T-helper 1 cell treated with Interleukin-12 subunit alpha and Interleukin-12 subunit beta and Interleukin-4 antibody, amounts not matched to agents 30 μg/mL and 1 μg/mL, for 36 hours (primary cell): ENCODE measurements at regions not wholly inside any gene's neighbourhood (a gene's known extent, or its start where the extent isn't known, plus 50 kb on each side); places are given as distances from the start of the nearest gene placed in this dataset.

Experiments used
- H3K27ac Mint-ChIP-seq: one replicate; pipeline ENCODE4 v1.8.0; 2021; ENCODE audit warnings: mild to moderate bottlenecking, mixed read lengths
- H3K27me3 Mint-ChIP-seq: one replicate; pipeline ENCODE4 v1.8.0; 2021; ENCODE audit warnings: low read depth, mixed read lengths
- H3K36me3 Mint-ChIP-seq: one replicate; pipeline ENCODE4 v1.8.0; 2021; ENCODE audit warnings: low read depth, mixed read lengths
- H3K4me1 Mint-ChIP-seq: one replicate; pipeline ENCODE4 v1.8.0; 2021; ENCODE audit warnings: low read depth, mixed read lengths
- H3K4me3 Mint-ChIP-seq: one replicate; pipeline ENCODE4 v1.8.0; 2021; ENCODE audit warnings: mild to moderate bottlenecking, moderate library complexity, mixed read lengths
- H3K9me3 Mint-ChIP-seq: one replicate; pipeline ENCODE4 v1.8.0; 2021; ENCODE audit warnings: mixed read lengths

DNA sequence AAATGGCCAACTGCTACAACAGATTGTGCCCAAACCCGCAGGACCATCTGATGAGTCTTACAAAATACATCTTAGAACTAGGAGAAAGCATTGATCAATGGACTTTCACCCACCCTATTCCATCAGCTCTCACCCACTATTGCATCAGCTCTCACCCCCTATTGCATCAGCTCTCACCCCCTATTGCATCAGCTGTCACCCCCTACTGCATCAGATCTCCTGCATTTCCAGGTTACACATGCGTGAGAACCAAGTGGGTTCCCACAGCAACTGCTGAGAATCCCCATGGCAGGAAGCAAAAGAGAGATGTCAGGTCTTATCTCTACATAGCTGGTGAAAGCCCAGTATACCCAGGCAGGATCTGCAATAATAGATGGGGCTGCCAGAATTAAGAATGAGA, 533.5 kb downstream of the LTN1 start:
- no peaks in the 10 kb centered on the region for H3K36me3 Mint-ChIP-seq
- H3K27ac Mint-ChIP-seq = no peak overlapping the region
- no peaks in the 10 kb centered on the region for H3K9me3 Mint-ChIP-seq
- no peak overlapping the region for H3K4me3 Mint-ChIP-seq
- no peaks in the 10 kb centered on the region for H3K4me1 Mint-ChIP-seq
- no peaks in the 10 kb centered on the region for H3K27me3 Mint-ChIP-seq

DNA sequence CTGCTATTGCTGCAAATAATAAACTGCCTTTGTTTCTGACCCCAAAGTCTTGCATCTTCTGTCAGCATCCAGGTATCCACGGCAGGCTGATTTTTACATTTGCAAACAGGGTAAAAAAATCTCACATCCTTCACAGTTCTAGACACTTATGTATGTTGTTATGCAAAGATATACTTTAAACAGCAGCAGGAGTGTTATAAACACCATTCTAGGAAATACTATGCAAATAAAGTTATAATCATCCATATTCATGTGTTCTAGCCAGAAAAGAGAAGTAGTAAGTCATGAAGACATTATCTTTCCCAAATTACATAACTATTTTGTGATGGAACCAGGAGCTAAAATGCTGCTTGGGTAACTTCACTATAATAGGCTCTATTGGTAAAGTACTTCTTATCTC, 534.2 kb downstream of the LTN1 start:
- H3K4me1 Mint-ChIP-seq = no peaks in the 10 kb centered on the region
- no peaks in the 10 kb centered on the region for H3K9me3 Mint-ChIP-seq
- H3K27ac Mint-ChIP-seq = no peak overlapping the region
- no peaks in the 10 kb centered on the region for H3K27me3 Mint-ChIP-seq
- no peaks in the 10 kb centered on the region for H3K36me3 Mint-ChIP-seq
- no peak overlapping the region for H3K4me3 Mint-ChIP-seq

DNA sequence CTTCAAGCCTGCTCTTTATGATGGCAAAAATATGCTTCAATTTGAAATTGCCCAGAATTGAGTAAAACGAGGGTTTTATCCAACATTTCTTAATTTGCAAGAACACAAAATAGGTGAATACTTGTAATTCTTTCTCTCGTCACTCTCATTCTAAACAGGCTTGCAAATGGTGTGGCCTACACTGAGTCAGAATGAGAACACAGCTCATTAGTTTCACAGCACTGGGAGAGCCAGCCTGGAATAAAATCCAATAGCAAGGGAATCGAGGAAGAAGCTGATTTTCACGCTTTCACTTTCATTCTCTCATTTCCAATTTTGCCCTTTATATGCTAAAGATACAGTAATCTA, 537.5 kb downstream of the LTN1 start:
- Mint-ChIP-seq H3K27ac (no peak overlapping the region), H3K27me3 (no peaks in the 10 kb centered on the region), H3K4me1 (no peaks in the 10 kb centered on the region), H3K36me3 (no peaks in the 10 kb centered on the region), H3K4me3 (no peak overlapping the region), H3K9me3 (no peaks in the 10 kb centered on the region)

DNA sequence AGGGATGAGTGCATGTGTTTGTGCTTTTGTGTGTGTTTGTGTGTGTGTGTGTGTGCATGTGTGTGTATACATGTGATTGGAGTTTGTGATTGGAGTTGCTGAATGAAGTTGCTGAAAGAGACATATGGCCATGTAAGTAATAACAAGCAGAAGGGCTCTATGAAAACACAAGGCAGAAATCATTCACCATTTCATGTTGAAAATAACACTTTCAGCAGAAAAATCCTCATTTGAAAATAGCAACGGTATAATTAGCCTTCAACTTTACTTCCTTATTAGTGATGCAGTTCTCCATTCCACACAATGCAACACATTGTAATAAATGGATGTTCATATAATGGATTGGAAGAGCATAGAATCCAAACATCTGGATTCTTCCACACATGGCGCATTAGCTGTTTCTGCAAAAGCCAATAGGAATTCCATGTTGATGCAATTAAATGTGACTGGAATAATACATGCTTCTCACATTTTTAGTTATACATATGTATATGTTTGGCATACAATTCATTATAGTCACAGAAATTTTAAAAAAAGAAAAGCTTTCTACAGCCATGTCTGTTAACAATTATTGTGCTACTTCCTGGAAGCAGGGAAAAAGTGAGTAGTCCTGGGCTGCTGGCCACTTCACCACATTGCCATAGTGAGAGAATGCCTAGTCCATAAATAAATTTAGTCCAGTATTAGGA, 538.0 kb downstream of the LTN1 start:
- no peaks in the 10 kb centered on the region for H3K4me1 Mint-ChIP-seq
- H3K9me3 Mint-ChIP-seq = no peaks in the 10 kb centered on the region
- no peak overlapping the region for H3K27ac Mint-ChIP-seq
- H3K36me3 Mint-ChIP-seq = no peaks in the 10 kb centered on the region
- H3K4me3 Mint-ChIP-seq = no peak overlapping the region
- H3K27me3 Mint-ChIP-seq = no peaks in the 10 kb centered on the region

DNA sequence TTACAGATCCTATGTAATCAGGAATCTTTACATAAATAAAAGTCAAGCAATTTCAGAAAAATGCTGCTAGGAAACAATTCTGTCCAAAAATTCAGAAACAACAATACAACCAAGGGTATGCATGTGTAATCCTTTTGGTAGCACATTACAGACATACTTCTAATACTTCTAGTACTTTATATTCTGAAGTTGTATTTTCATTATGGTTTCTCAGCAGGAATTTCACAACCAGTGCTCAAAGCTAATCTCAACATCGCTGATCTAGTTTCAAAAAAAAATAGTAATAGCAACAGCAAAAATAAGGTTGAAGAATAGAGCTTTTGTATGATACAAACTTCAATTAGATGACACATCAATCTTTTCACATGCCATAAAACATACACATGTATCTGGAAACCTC, 545.2 kb downstream of the LTN1 start:
- H3K9me3 Mint-ChIP-seq = peaks cover 3% of the 10 kb centered on the region
- no peaks in the 10 kb centered on the region for H3K4me1 Mint-ChIP-seq
- no peak overlapping the region for H3K4me3 Mint-ChIP-seq
- H3K27ac Mint-ChIP-seq = no peak overlapping the region
- no peaks in the 10 kb centered on the region for H3K27me3 Mint-ChIP-seq
- peaks cover 2% of the 10 kb centered on the region for H3K36me3 Mint-ChIP-seq

DNA sequence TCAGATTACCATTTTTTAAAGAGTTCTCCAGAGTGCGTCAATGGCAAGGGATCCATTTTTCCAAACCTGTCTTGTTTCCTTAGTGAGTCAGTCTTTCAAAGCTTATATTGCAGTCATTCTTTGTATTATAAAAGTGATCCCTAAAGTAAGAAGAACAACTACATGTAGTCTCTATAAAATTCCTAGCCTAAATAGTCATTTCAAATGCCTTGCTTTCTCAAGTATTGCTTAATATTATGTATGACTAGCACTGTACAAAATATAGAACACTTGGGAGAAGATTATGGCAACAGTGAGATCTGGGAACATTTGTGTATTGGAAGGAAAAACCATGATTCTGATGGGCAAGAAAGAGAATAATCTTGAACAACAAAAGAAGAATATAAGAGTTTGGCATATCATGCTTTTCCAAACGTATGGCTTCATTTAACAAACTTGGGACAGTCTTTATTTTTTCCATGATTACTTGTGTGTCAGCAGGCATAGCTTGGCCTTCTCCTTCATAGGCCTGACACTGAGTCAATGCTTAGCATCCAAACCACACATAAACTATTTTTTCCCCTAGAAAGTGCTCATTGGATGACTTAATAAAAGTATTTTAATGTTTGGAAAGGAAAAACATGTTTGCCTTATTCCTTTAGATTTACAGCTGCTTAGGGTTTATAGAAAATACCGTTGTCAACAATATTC, 547.4 kb downstream of the LTN1 start:
- peaks cover 2% of the 10 kb centered on the region for H3K36me3 Mint-ChIP-seq
- no peaks in the 10 kb centered on the region for H3K4me1 Mint-ChIP-seq
- peaks cover 3% of the 10 kb centered on the region for H3K9me3 Mint-ChIP-seq
- no peak overlapping the region for H3K27ac Mint-ChIP-seq
- no peaks in the 10 kb centered on the region for H3K27me3 Mint-ChIP-seq
- H3K4me3 Mint-ChIP-seq = no peak overlapping the region

DNA sequence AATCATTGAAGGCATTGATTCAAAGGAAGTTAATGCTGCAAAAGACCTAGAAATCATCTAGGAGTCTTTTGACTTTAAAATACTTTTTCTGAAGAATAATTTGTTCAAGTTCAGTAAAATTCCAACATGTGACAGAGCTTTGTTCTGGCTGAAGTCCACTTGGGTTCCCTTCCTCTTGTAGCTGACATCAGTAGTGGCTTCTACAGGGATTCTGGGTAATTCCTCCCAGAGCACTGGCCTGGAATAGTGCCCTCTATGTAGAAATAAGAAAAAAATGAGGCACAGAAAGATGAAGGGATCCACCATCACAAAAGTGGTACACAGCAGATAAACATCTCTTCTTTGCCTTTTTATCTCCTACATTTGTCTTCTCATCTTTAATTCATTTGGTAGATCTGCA, 548.1 kb downstream of the LTN1 start:
- Mint-ChIP-seq H3K36me3 (peaks cover 2% of the 10 kb centered on the region), H3K27me3 (no peaks in the 10 kb centered on the region), H3K4me3 (no peak overlapping the region), H3K27ac (no peak overlapping the region), H3K4me1 (no peaks in the 10 kb centered on the region), H3K9me3 (peaks cover 3% of the 10 kb centered on the region)

DNA sequence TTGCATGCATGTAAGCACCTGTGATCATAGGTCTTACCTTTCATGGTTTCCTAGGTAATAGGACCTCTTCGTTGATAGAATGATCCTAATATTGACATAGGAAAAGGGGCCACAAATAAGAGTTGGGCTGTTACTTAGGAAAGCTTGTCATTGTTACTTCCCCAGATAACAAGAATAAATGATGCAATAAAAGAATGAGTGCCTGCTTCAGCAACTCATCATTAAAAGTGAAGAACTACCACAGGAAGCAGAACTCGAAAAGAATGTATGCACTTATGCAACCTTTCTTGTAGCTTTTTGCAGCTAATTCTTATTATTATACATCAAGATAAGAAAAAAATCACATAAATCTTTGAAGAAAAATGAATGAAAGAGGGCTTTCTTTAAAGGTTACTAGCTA, 548.6 kb downstream of the LTN1 start:
- Mint-ChIP-seq H3K4me3 (no peak overlapping the region), H3K27me3 (no peaks in the 10 kb centered on the region), H3K9me3 (peaks cover 3% of the 10 kb centered on the region), H3K36me3 (peaks cover 2% of the 10 kb centered on the region), H3K4me1 (no peaks in the 10 kb centered on the region), H3K27ac (no peak overlapping the region)

DNA sequence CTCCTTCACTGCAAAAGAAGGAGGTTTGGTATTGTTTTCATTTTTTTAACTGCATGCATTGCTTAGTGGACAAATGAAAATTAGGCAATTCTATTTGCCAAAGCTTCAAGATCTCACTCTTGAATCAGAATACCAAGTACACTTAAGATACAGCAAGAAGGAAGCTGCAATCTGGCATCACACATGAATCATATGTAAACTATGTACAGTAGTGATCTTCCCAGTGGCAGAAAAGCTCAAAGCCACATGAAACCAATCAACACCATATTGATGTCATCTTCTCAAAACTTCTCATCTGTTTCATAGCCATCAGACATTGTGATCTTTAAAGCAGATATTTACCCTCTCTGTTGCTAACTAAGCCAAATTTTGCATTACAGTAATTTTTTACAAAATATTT, 550.1 kb downstream of the LTN1 start:
- Mint-ChIP-seq H3K27ac (no peak overlapping the region), H3K4me1 (no peaks in the 10 kb centered on the region), H3K4me3 (no peak overlapping the region), H3K9me3 (peaks cover 3% of the 10 kb centered on the region), H3K36me3 (peaks cover 2% of the 10 kb centered on the region), H3K27me3 (no peaks in the 10 kb centered on the region)

DNA sequence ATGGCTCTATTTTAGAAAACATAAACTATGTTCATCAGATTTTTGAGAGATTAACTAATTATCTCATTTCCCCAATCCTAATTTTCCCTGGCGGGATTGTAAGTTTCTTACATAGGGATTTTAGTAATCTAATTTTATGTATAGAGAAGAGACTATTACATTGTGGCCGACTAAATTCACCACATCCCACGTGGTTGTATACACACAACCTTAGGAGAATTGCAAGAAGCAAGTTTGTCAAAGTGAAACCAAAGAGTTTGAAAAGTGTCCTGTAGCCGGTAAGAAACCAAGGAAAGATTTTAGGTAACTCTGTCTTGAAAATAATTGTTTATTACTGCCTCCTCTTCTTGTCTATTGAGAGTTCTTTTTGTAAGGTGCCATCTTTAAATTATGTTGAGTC, 550.6 kb downstream of the LTN1 start:
- Mint-ChIP-seq H3K27ac (no peak overlapping the region), H3K36me3 (peaks cover 2% of the 10 kb centered on the region), H3K4me1 (no peaks in the 10 kb centered on the region), H3K9me3 (peaks cover 3% of the 10 kb centered on the region), H3K4me3 (no peak overlapping the region), H3K27me3 (no peaks in the 10 kb centered on the region)

DNA sequence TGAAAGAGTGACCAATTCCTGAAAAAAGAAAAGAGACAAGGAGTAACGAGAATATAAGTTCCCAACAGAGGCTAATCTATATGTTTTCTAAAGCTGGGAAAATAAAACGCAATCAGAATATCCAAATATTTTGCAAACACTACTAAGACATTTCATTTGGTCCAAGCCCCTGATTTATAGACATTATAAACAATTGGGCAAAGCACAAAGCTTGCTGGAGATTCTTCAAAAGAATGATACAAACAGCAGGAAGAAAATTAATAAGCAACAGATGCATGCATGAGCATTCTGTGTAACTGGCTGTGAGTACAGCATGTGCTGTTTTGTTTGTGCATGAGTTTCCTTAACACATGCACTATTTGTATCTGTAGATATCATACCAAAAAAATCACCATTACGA, 552.9 kb downstream of the LTN1 start:
- no peaks in the 10 kb centered on the region for H3K9me3 Mint-ChIP-seq
- no peaks in the 10 kb centered on the region for H3K36me3 Mint-ChIP-seq
- H3K27me3 Mint-ChIP-seq = peaks cover 5% of the 10 kb centered on the region
- H3K4me3 Mint-ChIP-seq = no peak overlapping the region
- H3K4me1 Mint-ChIP-seq = no peaks in the 10 kb centered on the region
- H3K27ac Mint-ChIP-seq = no peak overlapping the region

DNA sequence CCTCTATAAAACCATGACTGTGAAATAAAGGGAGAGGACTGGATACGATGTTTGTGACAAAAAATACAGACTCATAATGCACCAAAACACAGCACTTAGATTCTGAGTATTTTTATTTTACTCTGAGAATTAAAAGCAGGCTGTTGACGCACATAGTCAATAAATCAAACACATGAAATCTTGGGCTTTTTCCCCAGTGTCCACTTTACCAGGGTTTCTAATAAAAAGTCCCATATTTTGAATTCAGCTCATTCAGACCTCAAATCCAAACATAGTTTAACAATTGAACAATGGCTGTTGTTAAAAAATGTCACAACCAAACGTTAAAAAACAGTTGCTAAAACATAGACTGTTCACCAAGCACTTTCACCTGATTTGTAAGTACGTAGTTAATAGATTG, 553.4 kb downstream of the LTN1 start:
- Mint-ChIP-seq H3K36me3 (no peaks in the 10 kb centered on the region), H3K4me3 (no peak overlapping the region), H3K4me1 (no peaks in the 10 kb centered on the region), H3K27me3 (peaks cover 5% of the 10 kb centered on the region), H3K9me3 (no peaks in the 10 kb centered on the region), H3K27ac (no peak overlapping the region)

DNA sequence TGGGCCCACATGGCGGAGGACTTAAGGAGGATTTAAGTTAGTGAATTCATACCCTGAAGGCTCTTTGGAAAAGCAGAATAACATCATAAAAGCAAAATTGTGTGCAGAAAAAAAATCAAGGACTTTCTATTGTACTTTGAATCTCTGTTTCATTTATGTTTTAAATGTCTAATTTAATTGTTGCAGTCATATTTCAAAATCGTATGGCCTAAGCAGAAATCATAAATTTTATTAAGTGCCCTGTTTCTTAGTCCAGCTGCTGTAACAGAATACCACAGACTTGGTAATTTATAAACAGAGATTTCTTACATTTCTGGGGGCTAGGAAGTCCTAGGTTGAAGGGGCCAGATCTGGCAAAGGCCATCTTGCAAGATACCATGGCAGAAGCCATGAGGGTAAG, 555.6 kb downstream of the LTN1 start:
- peaks cover 5% of the 10 kb centered on the region for H3K27me3 Mint-ChIP-seq
- no peak overlapping the region for H3K4me3 Mint-ChIP-seq
- H3K36me3 Mint-ChIP-seq = no peaks in the 10 kb centered on the region
- H3K27ac Mint-ChIP-seq = no peak overlapping the region
- H3K9me3 Mint-ChIP-seq = no peaks in the 10 kb centered on the region
- H3K4me1 Mint-ChIP-seq = no peaks in the 10 kb centered on the region

DNA sequence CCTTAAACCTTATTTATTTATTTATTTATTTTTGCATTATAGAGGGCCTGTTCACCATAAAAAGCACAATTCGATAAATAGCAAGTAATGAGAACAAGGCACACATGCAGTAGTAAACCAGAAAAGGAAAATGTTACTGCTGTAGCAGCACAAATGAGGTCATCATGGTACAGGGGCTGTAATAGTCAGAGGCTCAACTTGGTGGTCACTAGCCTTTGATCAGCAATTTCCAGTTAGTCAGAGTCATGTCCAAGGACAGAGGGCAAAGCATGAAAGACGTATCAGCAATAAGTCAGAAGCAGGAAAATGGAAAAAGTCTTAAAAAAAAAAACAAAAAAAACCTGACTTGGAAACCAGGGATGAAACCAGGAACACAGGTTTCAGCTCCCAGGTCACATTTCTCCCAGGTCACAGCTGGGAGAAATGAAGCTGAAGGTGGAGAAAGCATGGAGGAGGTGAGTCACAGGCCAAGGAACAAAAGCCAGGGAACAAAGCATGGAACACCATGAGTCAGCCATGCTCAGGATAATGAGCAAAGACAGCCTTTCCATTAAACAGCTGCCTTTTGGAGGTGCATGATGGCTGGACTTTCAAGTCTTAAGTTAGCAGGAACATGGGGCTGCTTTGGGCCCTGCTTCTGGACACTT, 556.3 kb downstream of the LTN1 start:
- Mint-ChIP-seq H3K4me3 (no peak overlapping the region), H3K4me1 (no peaks in the 10 kb centered on the region), H3K9me3 (no peaks in the 10 kb centered on the region), H3K27ac (no peak overlapping the region), H3K27me3 (peaks cover 5% of the 10 kb centered on the region), H3K36me3 (no peaks in the 10 kb centered on the region)

DNA sequence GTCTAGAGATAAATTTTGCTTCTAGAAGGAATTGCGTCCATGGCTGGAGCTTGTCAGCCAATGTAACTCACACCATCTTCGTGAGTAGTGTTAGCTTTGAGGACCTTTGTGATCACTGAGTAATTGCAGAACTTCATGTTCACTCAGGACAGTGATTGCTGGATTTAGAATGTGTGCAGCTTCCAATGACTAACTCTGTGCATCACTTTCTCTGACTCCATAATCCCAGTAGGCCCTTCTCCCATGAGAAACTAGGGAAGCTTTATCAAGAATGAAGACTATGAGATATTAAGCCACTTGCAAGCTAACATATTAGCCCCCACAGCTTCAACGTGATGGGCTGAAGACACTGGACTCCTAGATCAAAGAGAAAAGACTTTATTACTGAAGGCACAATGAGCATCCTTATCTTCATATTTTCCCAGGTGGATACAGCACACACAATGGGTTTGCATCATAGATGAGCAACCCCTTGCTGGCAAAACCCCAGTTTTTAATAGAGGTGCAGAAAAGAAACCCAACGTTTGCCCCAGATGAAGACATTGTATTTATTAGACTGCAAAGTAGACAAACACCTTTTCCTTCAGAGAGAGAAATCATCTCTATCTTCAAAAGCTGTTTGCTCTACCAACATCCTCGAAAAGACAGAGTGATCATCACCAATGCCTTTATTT, 561.0 kb downstream of the LTN1 start:
- H3K4me3 Mint-ChIP-seq = no peak overlapping the region
- H3K27ac Mint-ChIP-seq = no peak overlapping the region
- peaks cover 5% of the 10 kb centered on the region for H3K27me3 Mint-ChIP-seq
- no peaks in the 10 kb centered on the region for H3K9me3 Mint-ChIP-seq
- no peaks in the 10 kb centered on the region for H3K4me1 Mint-ChIP-seq
- no peaks in the 10 kb centered on the region for H3K36me3 Mint-ChIP-seq
